ENCODE measurements at regions not wholly inside any gene's neighbourhood (a gene's known extent, or its start where the extent isn't known, plus 50 kb on each side); places are given as distances from the start of the nearest gene placed in this dataset.

DNA sequence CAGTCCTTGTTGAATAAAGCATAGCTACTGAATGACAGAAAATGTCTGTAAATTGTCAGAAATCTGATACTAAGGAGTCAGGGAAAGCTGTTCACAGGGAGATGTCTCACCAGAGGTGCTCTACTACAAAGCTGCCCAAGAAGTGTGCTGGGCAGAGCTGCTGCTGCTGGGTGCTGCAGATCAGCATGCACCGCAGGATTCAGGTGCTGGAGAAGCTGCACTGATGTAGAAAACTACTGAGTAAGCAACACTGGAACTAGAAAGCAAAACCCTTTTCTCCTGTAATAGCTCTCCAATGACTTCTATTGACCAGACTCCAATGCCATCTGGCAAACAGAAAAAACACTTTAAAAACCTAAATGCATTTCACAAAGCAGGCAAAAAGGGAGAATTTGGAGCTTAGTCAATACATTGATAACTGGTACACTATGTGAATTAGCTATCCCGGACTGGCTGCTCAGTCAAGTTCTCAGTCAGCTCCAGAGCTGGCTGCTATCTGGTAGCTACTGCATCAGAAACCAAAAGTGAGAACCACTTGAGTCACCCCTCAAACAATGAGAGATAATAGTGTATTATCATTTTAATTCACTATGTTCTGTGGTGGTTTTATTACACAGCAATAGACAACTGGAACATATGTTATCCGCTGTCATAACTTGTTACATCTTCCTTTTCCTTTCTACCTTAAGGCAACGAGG is 493.1 kb downstream of the CPS1 start:
- TF ChIP-seq MYC (IDR thresholded peaks at IDR 0.05; ENCODE audit: low read depth, low read length) (no peak), MAX (IDR thresholded peaks at IDR 0.05; ENCODE audit: low read depth, low read length) (no peak), POLR2A (IDR thresholded peaks at IDR 0.05; ENCODE audit: extremely low read depth, insufficient read length) (no peak)
- TF ChIP-seq, protein P1, sequence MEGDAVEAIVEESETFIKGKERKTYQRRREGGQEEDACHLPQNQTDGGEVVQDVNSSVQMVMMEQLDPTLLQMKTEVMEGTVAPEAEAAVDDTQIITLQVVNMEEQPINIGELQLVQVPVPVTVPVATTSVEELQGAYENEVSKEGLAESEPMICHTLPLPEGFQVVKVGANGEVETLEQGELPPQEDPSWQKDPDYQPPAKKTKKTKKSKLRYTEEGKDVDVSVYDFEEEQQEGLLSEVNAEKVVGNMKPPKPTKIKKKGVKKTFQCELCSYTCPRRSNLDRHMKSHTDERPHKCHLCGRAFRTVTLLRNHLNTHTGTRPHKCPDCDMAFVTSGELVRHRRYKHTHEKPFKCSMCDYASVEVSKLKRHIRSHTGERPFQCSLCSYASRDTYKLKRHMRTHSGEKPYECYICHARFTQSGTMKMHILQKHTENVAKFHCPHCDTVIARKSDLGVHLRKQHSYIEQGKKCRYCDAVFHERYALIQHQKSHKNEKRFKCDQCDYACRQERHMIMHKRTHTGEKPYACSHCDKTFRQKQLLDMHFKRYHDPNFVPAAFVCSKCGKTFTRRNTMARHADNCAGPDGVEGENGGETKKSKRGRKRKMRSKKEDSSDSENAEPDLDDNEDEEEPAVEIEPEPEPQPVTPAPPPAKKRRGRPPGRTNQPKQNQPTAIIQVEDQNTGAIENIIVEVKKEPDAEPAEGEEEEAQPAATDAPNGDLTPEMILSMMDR (IDR thresholded peaks at IDR 0.05; ENCODE audit: low read depth, low read length) = no peak
- DNase-seq (ENCODE audit: low read depth) = no peak
- no peak overlapping the region for H3K4me3 ChIP-seq (ENCODE audit: low read depth, low read length)

DNA sequence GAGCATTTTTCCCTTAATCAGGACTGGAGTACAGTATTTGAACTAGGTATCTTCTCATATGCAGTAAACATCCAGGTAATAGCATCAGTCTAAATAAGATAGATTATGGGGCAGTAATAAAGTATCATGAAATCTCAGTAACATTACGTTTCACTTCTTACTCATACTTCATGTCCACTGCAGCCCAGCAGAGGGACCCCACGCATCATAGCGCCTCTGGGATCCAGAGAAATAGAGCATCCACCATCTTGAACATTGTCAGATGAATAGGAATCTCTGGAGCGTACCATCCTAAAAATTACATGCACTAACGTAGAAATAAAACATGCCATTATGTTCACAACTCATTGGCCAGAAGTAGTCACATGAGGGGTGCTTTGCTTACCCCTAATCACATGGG is 499.0 kb downstream of the CPS1 start:
- DNase-seq (ENCODE audit: low read depth) = peak; percentile 11
- TF ChIP-seq MYC (IDR thresholded peaks at IDR 0.05; ENCODE audit: low read depth, low read length) (no peak), MAX (IDR thresholded peaks at IDR 0.05; ENCODE audit: low read depth, low read length) (no peak), POLR2A (IDR thresholded peaks at IDR 0.05; ENCODE audit: extremely low read depth, insufficient read length) (no peak)
- TF ChIP-seq, protein P1 (IDR thresholded peaks at IDR 0.05; ENCODE audit: low read depth, low read length) = no peak
- H3K4me3 ChIP-seq (ENCODE audit: low read depth, low read length) = no peak overlapping the region

GRCh38 chr2:211061612-211062296 is 505.4 kb downstream of the CPS1 start:
- DNase-seq (ENCODE audit: low read depth) = no peak
- no peak overlapping the region for H3K4me3 ChIP-seq (ENCODE audit: low read depth, low read length)
- TF ChIP-seq POLR2A (IDR thresholded peaks at IDR 0.05; ENCODE audit: extremely low read depth, insufficient read length) (no peak), MYC (IDR thresholded peaks at IDR 0.05; ENCODE audit: low read depth, low read length) (no peak), MAX (IDR thresholded peaks at IDR 0.05; ENCODE audit: low read depth, low read length) (no peak)
- TF ChIP-seq, protein P1 (IDR thresholded peaks at IDR 0.05; ENCODE audit: low read depth, low read length) = no peak

- DNase-seq (ENCODE audit: low read depth) = no peak
- no peak overlapping the region for H3K4me3 ChIP-seq (ENCODE audit: low read depth, low read length)
- TF ChIP-seq, protein P1 (IDR thresholded peaks at IDR 0.05; ENCODE audit: low read depth, low read length) = no peak
- no peak for TF ChIP-seq POLR2A (IDR thresholded peaks at IDR 0.05; ENCODE audit: extremely low read depth, insufficient read length)
- TF ChIP-seq MYC (IDR thresholded peaks at IDR 0.05; ENCODE audit: low read depth, low read length) = no peak
- no peak for TF ChIP-seq MAX (IDR thresholded peaks at IDR 0.05; ENCODE audit: low read depth, low read length)
These were observed 505.9 kb downstream of the CPS1 start for GRCh38 chr2:211062297-211062612.

GRCh38 chr2:211067029-211067428 is 510.6 kb downstream of the CPS1 start:
- H3K4me3 ChIP-seq (ENCODE audit: low read depth, low read length) = no peak overlapping the region
- no peak for TF ChIP-seq POLR2A (IDR thresholded peaks at IDR 0.05; ENCODE audit: extremely low read depth, insufficient read length)
- no peak for TF ChIP-seq MYC (IDR thresholded peaks at IDR 0.05; ENCODE audit: low read depth, low read length)
- no peak for TF ChIP-seq MAX (IDR thresholded peaks at IDR 0.05; ENCODE audit: low read depth, low read length)
- TF ChIP-seq, protein P1 (IDR thresholded peaks at IDR 0.05; ENCODE audit: low read depth, low read length) = no peak

More at GRCh38 chr2:211067029-211067428, 510.6 kb downstream of the CPS1 start:
- DNase-seq (ENCODE audit: low read depth) = no peak

Measured in NB4 (cell line).